HEK293T (cell line): ENCODE measurements at regions not wholly inside any gene's neighbourhood (a gene's known extent, or its start where the extent isn't known, plus 50 kb on each side); places are given as distances from the start of the nearest gene placed in this dataset.

Source experiments
- CTCF ChIA-PET: fragments of 350-600 bp; formaldehyde crosslinking; extraction: SDS; loops from one replicate; lab custom pipeline; 2021; ENCODE audit warnings: antibody characterized with exemption, inconsistent platforms; lab: Yijun Ruan, JAX
- POLR2A ChIA-PET: fragments of 350-600 bp; formaldehyde crosslinking; extraction: SDS; loops from one replicate; lab custom pipeline; 2020; ENCODE audit warnings: antibody characterized with exemption, inconsistent platforms; lab: Yijun Ruan, JAX
- DNase-seq: peaks from one replicate; pipeline ENCODE4 v3.0.0; 2012; ENCODE audit warnings: mixed read lengths; ENCODE audit errors: extremely low spot score
- ARNT ChIP-seq: fragments of 450-650 bp; IDR thresholded peaks from 2 replicates; pipeline ENCODE4 v1.6.1; 2017; ENCODE audit warnings: mild to moderate bottlenecking
- BHLHE40 ChIP-seq: fragments of 450-650 bp; IDR thresholded peaks from 2 replicates; pipeline ENCODE4 v1.6.1; 2016; ENCODE audit warnings: mild to moderate bottlenecking, moderate library complexity, borderline replicate concordance
- CTBP1 ChIP-seq: fragments of 450-650 bp; IDR thresholded peaks from 2 replicates; pipeline ENCODE4 v1.6.1; 2016; ENCODE audit warnings: borderline replicate concordance
- ELF4 ChIP-seq: fragments of 450-650 bp; IDR thresholded peaks from 2 replicates; pipeline ENCODE4 v1.6.1; 2017; ENCODE audit warnings: antibody characterized with exemption
- FOXA1 ChIP-seq: fragments of 450-650 bp; IDR thresholded peaks from 2 replicates; pipeline ENCODE4 v1.6.1; 2016; ENCODE audit warnings: mild to moderate bottlenecking
- FOXK2 ChIP-seq: fragments of 450-650 bp; IDR thresholded peaks from 2 replicates; pipeline ENCODE4 v1.6.1; 2016; ENCODE audit warnings: mild to moderate bottlenecking
- FOXM1 ChIP-seq: fragments of 450-650 bp; IDR thresholded peaks from 2 replicates; pipeline ENCODE4 v1.6.1; 2017; ENCODE audit warnings: mild to moderate bottlenecking, borderline replicate concordance
- HDGF ChIP-seq: fragments of 450-650 bp; IDR thresholded peaks from 2 replicates; pipeline ENCODE4 v1.6.1; 2017; ENCODE audit warnings: antibody characterized with exemption, borderline replicate concordance
- L3MBTL2 ChIP-seq: fragments of 450-650 bp; conservative IDR thresholded peaks from 2 replicates; pipeline ENCODE4 v1.6.1; 2016; ENCODE audit warnings: mild to moderate bottlenecking
- LEF1 ChIP-seq: fragments of 450-650 bp; IDR thresholded peaks from 2 replicates; pipeline ENCODE4 v1.6.1; 2017; ENCODE audit warnings: mild to moderate bottlenecking, borderline replicate concordance
- NFRKB ChIP-seq: fragments of 450-650 bp; IDR thresholded peaks from 2 replicates; pipeline ENCODE4 v1.6.1; 2016; ENCODE audit warnings: mild to moderate bottlenecking, moderate library complexity
- SP1 ChIP-seq: fragments of 450-650 bp; IDR thresholded peaks from 2 replicates; pipeline ENCODE4 v1.6.1; 2017
- SUZ12 ChIP-seq: fragments of 450-650 bp; IDR thresholded peaks from 2 replicates; pipeline ENCODE4 v1.6.1; 2016; ENCODE audit warnings: mild to moderate bottlenecking
- TARDBP ChIP-seq: fragments of 450-650 bp; IDR thresholded peaks from 2 replicates; pipeline ENCODE4 v1.6.1; 2016
- ZNF384 ChIP-seq: fragments of 450-650 bp; IDR thresholded peaks from 2 replicates; pipeline ENCODE4 v1.6.1; 2016
- TF ChIP-seq, protein P1 (sequence below): fragments of 450-650 bp; IDR thresholded peaks from 2 replicates; pipeline ENCODE4 v1.6.1; 2016

- DNase-seq: no peak
- TF ChIP-seq FOXK2 (no peak), SP1 (no peak), LEF1 (no peak), FOXM1 (no peak)
- POLR2A ChIA-PET: no interaction called here
- CTCF ChIA-PET: no interaction called here
Measured at GRCh38 chr2:160632084-160632975, 138.7 kb upstream of the RBMS1 start.

GRCh38 chr2:160634436-160634835 lies 140.8 kb upstream of the RBMS1 start:
- POLR2A ChIA-PET: no interaction called here
- TF ChIP-seq FOXA1 (no peak), L3MBTL2 (no peak), ARNT (no peak)

DNA sequence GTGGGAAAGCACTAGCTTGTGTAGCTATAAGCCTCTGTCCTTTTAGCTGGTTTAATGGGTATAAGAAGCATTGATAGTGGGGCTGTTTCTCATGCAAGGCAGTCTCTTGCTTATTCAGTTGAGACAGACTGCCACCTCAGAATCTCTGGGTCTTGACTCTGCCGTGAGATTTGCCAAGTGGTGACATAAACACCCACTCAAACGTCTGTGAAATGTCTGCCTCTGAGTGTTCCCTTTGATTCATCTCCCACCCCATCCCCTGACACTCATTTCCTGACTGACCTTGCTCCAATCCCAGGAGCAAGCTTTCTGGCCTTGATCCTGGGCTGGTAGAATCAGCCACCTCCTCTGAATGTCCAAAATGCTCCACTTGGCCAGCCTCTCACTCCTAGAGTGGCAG lies 141.9 kb upstream of the RBMS1 start:
- POLR2A ChIA-PET: no interaction called here
- TF ChIP-seq CTBP1: no peak
- TF ChIP-seq ELF4: no peak
- no peak for TF ChIP-seq FOXK2
- TF ChIP-seq TARDBP: no peak
- TF ChIP-seq, protein P1, sequence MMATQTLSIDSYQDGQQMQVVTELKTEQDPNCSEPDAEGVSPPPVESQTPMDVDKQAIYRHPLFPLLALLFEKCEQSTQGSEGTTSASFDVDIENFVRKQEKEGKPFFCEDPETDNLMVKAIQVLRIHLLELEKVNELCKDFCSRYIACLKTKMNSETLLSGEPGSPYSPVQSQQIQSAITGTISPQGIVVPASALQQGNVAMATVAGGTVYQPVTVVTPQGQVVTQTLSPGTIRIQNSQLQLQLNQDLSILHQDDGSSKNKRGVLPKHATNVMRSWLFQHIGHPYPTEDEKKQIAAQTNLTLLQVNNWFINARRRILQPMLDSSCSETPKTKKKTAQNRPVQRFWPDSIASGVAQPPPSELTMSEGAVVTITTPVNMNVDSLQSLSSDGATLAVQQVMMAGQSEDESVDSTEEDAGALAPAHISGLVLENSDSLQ: no peak
- TF ChIP-seq SP1: no peak
- no peak for TF ChIP-seq ARNT
- TF ChIP-seq ZNF384: no peak
- TF ChIP-seq NFRKB: no peak
- no peak for DNase-seq
- CTCF ChIA-PET: no interaction called here

More at GRCh38 chr2:160634436-160634835, 140.8 kb upstream of the RBMS1 start:
- CTCF ChIA-PET: no interaction called here
- no peak for DNase-seq

- CTCF ChIA-PET: interaction anchor here (0.6 kb wide), 1 partner anchor 36 kb away, joined by 3 read pairs; no protein-coding TSS in a partner anchor
- TF ChIP-seq SP1 (no peak), L3MBTL2 (no peak), TARDBP (no peak), FOXA1 (no peak), HDGF (no peak)
- TF ChIP-seq, protein P1: no peak
- POLR2A ChIA-PET: no interaction called here
- DNase-seq: no peak
Measured at GRCh38 chr2:160639472-160639871, 145.9 kb upstream of the RBMS1 start.

DNA sequence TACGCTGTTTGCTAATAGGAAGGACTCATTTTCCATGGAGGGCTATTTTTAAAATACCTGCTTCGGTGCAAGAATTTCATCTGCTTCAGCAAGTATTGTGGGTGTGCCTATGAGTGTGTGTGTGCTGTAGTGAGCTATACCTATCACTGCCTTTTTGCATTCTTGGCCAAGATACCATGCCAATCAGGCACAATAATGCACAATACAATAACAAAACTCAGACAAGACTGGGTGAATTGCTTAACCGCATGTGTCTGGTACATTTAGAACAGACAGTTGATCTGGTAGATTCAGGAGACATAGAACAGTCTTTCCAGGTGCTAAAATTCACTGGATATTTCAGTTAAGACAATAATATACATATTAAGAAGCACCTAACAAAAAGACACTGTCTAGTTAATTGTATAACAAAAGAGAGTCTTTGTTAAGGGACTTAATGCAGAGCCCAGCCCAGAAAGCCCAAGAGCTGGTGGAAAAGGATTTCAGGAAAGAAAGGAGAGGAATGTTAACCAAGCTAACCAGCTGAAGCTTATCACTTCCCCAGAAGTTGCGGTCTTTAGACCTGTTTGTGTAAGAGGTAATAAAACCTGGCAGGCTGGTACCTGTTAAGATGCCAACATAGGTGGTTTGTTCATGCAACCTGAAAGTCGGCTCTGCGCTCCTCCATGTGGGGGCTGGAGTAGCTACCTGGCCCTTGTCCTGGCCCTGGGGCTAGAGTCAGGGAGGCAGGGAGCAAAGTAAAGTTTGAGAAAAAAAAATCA lies 153.3 kb upstream of the RBMS1 start:
- ChIA-PET CTCF (interaction anchor here (0.7 kb wide), 1 partner anchor 15 kb away, joined by 4 read pairs; no protein-coding TSS in a partner anchor), POLR2A (no interaction called here)
- DNase-seq: no peak
- no peak for TF ChIP-seq CTBP1
- no peak for TF ChIP-seq ZNF384
- TF ChIP-seq, protein P1: no peak
- no peak for TF ChIP-seq L3MBTL2
- TF ChIP-seq NFRKB: no peak
- no peak for TF ChIP-seq TARDBP
- no peak for TF ChIP-seq FOXA1
- no peak for TF ChIP-seq LEF1
- no peak for TF ChIP-seq SP1

DNA sequence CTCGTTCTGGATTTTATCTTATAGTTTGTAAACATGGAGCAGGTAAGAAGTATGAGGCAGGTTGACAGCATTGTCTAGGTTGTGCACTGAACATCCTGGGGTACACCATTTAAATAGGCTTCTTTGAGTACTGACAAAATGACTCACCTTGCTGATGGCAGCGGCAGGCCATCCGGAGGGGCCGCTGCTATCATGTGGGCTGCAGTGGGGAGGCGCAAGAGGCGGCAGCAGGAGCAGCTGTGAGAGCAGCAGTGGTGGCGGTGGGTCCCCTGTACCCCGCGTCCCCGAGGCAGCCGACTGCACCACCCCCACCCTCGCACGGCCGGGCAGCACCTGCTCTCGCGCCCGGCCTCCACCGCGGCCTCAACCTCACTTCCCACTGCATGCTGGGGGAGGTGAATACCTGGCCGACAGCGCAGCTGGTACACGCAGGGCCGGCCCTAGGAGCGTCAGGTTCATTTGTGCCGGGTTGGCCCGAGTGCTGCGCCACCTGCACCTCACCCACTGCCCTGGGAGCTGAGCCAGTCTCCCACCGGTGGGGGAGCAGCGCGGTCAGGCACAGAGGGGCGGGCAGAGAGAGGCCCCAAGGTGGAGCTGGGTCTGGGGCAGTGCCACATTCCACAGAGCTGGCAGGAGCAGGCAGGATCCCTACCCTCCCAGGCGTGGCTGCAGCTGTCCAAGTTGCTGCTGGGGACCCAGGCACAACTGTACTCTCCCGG lies 154.5 kb upstream of the RBMS1 start:
- no peak for DNase-seq
- TF ChIP-seq LEF1 (no peak), SP1 (no peak), NFRKB (no peak), L3MBTL2 (no peak), ELF4 (no peak), HDGF (no peak), SUZ12 (no peak), BHLHE40 (no peak)
- CTCF ChIA-PET: interaction anchor here (0.7 kb wide), 1 partner anchor 17 kb away, joined by 4 read pairs; no protein-coding TSS in a partner anchor
- POLR2A ChIA-PET: no interaction called here

DNA sequence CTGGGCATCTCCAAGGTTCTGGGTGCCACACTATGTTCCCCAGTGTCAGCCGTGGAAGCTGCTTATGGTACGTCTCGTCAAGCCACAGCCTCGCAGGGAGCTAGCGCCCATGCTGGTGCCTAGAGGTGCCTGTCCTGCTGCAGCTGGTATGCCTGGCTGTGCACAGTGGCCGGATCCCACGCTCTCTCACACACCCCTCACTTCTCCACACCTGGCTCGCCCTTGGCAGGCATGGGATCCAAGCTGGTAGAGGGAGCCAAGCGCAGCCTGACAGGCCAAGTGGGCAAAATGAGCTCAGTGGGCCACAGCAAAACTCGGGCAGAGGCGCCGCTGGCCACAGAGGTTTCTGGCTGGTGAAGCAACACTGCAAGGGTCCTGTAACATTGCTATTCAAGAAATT lies 156.1 kb upstream of the RBMS1 start:
- CTCF ChIA-PET: no interaction called here
- POLR2A ChIA-PET: no interaction called here
- no peak for TF ChIP-seq FOXK2
- TF ChIP-seq LEF1: no peak
- TF ChIP-seq FOXM1: no peak
- no peak for TF ChIP-seq HDGF
- TF ChIP-seq TARDBP: no peak
- TF ChIP-seq, protein P1: no peak
- no peak for TF ChIP-seq CTBP1
- no peak for TF ChIP-seq ELF4
- no peak for TF ChIP-seq SUZ12
- no peak for TF ChIP-seq ZNF384
- no peak for TF ChIP-seq NFRKB
- no peak for TF ChIP-seq ARNT
- no peak for TF ChIP-seq SP1
- no peak for TF ChIP-seq L3MBTL2
- no peak for TF ChIP-seq BHLHE40
- no peak for TF ChIP-seq FOXA1
- no peak for DNase-seq
